GM21737 (cell line): ENCODE measurements at regions not wholly inside any gene's neighbourhood (a gene's known extent, or its start where the extent isn't known, plus 50 kb on each side); places are given as distances from the start of the nearest gene placed in this dataset.

Experiments used
- ATAC-seq: cut with Tn5 transposase; IDR thresholded peaks from one replicate; pipeline ENCODE4 v1.9.1; 2021; ENCODE audit warnings: mild to moderate bottlenecking, moderate library complexity; ENCODE audit not compliant: unreplicated experiment

GRCh38 chr2:51483720-51484119, 451.8 kb upstream of the NRXN1 start:
- no peak for ATAC-seq

GRCh38 chr2:51472783-51473182, 440.9 kb upstream of the NRXN1 start:
- no peak for ATAC-seq

- ATAC-seq: no peak
These were observed 440.4 kb upstream of the NRXN1 start for GRCh38 chr2:51472300-51472699.

- no peak for ATAC-seq
These were observed 437.2 kb upstream of the NRXN1 start for GRCh38 chr2:51469102-51469501.

GRCh38 chr2:51465326-51465725, 433.4 kb upstream of the NRXN1 start:
- no peak for ATAC-seq

GRCh38 chr2:51454177-51454576, 422.2 kb upstream of the NRXN1 start:
- ATAC-seq: no peak

- ATAC-seq: no peak
These were observed 417.0 kb upstream of the NRXN1 start for GRCh38 chr2:51448911-51449310.

GRCh38 chr2:51441786-51442185, 409.9 kb upstream of the NRXN1 start:
- ATAC-seq: no peak

GRCh38 chr2:51424418-51424817, 392.5 kb upstream of the NRXN1 start:
- ATAC-seq: no peak

- no peak for ATAC-seq
These were observed 388.6 kb upstream of the NRXN1 start for GRCh38 chr2:51420511-51420910.

- ATAC-seq: no peak
These were observed 381.8 kb upstream of the NRXN1 start for GRCh38 chr2:51413726-51414125.

- no peak for ATAC-seq
These were observed 378.4 kb upstream of the NRXN1 start for GRCh38 chr2:51410331-51410730.

GRCh38 chr2:51409920-51410319, 378.0 kb upstream of the NRXN1 start:
- no peak for ATAC-seq

GRCh38 chr2:51404226-51404625, 372.3 kb upstream of the NRXN1 start:
- no peak for ATAC-seq

GRCh38 chr2:51401546-51401945, 369.6 kb upstream of the NRXN1 start:
- ATAC-seq: no peak

GRCh38 chr2:51387235-51387634, 355.3 kb upstream of the NRXN1 start:
- ATAC-seq: no peak

- ATAC-seq: no peak
These were observed 348.1 kb upstream of the NRXN1 start for GRCh38 chr2:51379997-51380396.

- ATAC-seq: no peak
These were observed 336.3 kb upstream of the NRXN1 start for GRCh38 chr2:51368250-51368649.

GRCh38 chr2:51350100-51350499, 318.2 kb upstream of the NRXN1 start:
- no peak for ATAC-seq

- no peak for ATAC-seq
These were observed 313.0 kb upstream of the NRXN1 start for GRCh38 chr2:51344886-51345285.

- ATAC-seq: no peak
These were observed 303.4 kb upstream of the NRXN1 start for GRCh38 chr2:51335087-51336058.

GRCh38 chr2:51329512-51329911, 297.6 kb upstream of the NRXN1 start:
- ATAC-seq: no peak

GRCh38 chr2:51324051-51324450, 292.1 kb upstream of the NRXN1 start:
- ATAC-seq: no peak
